ENCODE measurements at regions not wholly inside any gene's neighbourhood (a gene's known extent, or its start where the extent isn't known, plus 50 kb on each side); places are given as distances from the start of the nearest gene placed in this dataset.

DNA sequence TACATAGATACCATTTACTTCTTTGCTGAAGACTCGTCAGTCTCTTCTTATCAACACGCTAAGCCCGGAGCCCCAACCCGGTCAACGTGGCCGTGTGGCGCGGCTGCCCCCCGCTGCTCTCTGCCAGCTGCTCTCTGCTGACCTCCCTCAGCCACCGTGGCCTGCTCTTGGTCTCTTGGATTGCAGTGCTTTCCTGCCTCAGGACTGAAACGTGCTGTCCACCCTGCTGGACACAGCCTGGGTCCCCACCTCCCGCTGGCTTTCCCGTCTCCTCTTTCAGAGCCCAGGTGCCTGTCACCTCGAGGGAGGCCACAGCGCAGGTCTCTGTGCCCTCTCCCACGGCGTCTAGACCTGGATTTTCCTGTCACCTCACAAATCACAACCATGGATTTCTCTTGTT, 388.1 kb upstream of the B3GAT1 start:
- no peak overlapping the region for H3K4me3 ChIP-seq (ENCODE audit: low read depth, low read length)
- H3K36me3 ChIP-seq (ENCODE audit: control insufficient read depth, insufficient read depth, low read length), result no peaks in the 10 kb centered on the region
- POLR2A ChIA-PET, result no interaction called here
- DNase-seq (ENCODE audit: low read depth), result no peak
- CTCF ChIA-PET, result no interaction called here
- no peaks in the 10 kb centered on the region for H3K27me3 ChIP-seq (ENCODE audit: control insufficient read depth, insufficient read depth, low read length)
- TF ChIP-seq, protein P1, sequence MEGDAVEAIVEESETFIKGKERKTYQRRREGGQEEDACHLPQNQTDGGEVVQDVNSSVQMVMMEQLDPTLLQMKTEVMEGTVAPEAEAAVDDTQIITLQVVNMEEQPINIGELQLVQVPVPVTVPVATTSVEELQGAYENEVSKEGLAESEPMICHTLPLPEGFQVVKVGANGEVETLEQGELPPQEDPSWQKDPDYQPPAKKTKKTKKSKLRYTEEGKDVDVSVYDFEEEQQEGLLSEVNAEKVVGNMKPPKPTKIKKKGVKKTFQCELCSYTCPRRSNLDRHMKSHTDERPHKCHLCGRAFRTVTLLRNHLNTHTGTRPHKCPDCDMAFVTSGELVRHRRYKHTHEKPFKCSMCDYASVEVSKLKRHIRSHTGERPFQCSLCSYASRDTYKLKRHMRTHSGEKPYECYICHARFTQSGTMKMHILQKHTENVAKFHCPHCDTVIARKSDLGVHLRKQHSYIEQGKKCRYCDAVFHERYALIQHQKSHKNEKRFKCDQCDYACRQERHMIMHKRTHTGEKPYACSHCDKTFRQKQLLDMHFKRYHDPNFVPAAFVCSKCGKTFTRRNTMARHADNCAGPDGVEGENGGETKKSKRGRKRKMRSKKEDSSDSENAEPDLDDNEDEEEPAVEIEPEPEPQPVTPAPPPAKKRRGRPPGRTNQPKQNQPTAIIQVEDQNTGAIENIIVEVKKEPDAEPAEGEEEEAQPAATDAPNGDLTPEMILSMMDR (IDR thresholded peaks at IDR 0.05; ENCODE audit: insufficient read depth, low read depth, low read length), result no peak

DNA sequence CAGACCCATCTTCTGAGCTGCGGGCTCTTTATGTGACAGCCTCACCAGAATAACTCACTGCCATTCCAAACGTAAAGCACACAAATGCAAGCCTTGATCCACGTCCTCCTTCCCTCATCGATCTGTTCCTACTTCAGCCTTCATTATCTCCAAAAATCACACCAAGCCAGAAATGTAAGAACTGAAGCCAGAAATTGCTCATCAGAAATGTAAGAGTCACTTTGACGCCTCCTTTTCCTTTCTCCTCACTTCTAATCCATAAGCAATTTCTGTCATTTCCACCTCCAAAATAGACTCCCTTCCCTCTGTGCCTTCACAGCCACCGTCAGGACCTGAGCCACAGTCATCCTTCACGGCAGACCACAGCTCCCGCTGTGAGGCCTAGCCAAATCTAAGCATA, 387.3 kb upstream of the B3GAT1 start:
- TF ChIP-seq, protein P1 (IDR thresholded peaks at IDR 0.05; ENCODE audit: insufficient read depth, low read depth, low read length), result no peak
- no peak for DNase-seq (ENCODE audit: low read depth)
- Histone ChIP-seq H3K36me3 (ENCODE audit: control insufficient read depth, insufficient read depth, low read length) (no peaks in the 10 kb centered on the region), H3K4me3 (ENCODE audit: low read depth, low read length) (no peak overlapping the region), H3K27me3 (ENCODE audit: control insufficient read depth, insufficient read depth, low read length) (no peaks in the 10 kb centered on the region)
- ChIA-PET CTCF (no interaction called here), POLR2A (no interaction called here)

DNA sequence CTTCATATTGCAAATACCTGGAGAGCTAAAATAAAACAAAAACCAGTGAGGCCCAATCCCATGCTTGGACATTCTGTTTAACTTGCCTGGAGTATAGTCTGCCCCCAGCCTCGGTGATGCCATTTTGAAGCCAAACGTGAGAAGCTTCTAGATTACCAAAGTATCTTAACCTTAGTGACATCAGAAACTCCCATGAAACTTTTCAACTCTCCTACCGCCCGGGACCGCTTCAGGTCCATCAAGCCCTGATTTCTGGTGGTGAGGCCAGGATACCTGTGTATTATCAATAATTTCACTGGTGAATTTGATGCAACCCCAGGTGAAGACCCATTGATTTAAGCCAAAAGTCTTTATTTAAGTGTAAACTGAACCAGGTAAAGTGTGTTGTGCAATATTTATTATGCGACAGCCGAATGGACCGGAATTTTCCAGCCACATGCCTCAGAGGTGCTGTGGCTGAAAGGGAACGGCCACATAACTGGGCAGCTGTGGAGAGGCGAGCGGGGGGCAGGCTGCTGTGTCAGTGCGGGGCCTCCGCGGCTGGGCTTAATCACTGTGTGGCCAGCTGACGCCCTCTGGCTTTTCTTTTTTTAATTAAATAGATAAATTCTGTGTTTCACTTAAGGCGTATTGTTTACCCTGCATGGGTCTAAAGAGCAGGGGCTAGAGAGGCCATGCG, 385.5 kb upstream of the B3GAT1 start:
- ChIA-PET POLR2A (no interaction called here), CTCF (no interaction called here)
- Histone ChIP-seq H3K27me3 (ENCODE audit: control insufficient read depth, insufficient read depth, low read length) (no peaks in the 10 kb centered on the region), H3K4me3 (ENCODE audit: low read depth, low read length) (no peak overlapping the region), H3K36me3 (ENCODE audit: control insufficient read depth, insufficient read depth, low read length) (no peaks in the 10 kb centered on the region)
- TF ChIP-seq, protein P1 (IDR thresholded peaks at IDR 0.05; ENCODE audit: insufficient read depth, low read depth, low read length), result no peak
- DNase-seq (ENCODE audit: low read depth), result no peak

DNA sequence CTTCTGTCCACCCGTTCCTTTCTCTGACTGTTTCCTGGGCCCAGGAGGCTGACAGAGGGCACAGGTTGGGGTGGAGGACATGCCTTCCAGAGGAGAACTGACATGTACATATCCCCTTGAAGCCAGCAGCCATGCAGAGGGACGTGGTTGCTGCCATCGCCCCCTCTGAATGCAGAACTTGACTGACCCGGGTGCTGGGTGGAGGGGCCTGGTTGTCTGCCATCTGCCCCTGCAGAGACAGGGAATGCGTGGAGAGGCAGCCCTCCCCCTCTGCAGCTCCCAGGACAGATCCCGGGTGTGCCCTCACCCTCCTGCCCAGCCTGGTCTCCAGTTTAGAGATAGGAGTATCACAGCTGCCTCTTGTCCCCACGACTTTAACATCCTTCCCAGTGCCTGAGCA, 383.0 kb upstream of the B3GAT1 start:
- Histone ChIP-seq H3K4me3 (ENCODE audit: low read depth, low read length) (no peak overlapping the region), H3K27me3 (ENCODE audit: control insufficient read depth, insufficient read depth, low read length) (no peaks in the 10 kb centered on the region), H3K36me3 (ENCODE audit: control insufficient read depth, insufficient read depth, low read length) (no peaks in the 10 kb centered on the region)
- ChIA-PET POLR2A (no interaction called here), CTCF (no interaction called here)
- TF ChIP-seq, protein P1 (IDR thresholded peaks at IDR 0.05; ENCODE audit: insufficient read depth, low read depth, low read length), result no peak
- DNase-seq (ENCODE audit: low read depth), result no peak

DNA sequence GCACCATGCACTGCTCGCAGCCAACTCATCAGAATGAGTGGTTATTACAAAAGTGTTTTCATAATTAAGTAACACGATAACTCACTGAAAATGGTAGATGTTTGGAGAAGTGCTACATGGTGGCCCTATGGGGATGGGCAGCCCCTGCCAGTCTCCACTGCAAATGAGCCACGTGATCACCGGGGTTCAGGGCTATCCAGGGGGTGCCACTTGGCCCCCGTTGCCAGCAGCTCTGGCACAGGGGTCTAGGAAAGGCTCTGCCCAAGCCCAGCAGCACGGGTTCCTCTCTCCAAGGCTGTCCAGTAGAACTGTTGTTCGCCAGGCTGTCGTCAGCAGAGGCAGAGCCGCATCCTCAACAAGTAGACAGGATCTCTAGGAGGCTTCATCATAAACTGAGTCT, 382.1 kb upstream of the B3GAT1 start:
- POLR2A ChIA-PET, result no interaction called here
- Histone ChIP-seq H3K4me3 (ENCODE audit: low read depth, low read length) (no peak overlapping the region), H3K36me3 (ENCODE audit: control insufficient read depth, insufficient read depth, low read length) (no peaks in the 10 kb centered on the region), H3K27me3 (ENCODE audit: control insufficient read depth, insufficient read depth, low read length) (no peaks in the 10 kb centered on the region)
- CTCF ChIA-PET, result interaction anchor here (0.9 kb wide), 1 partner anchor 10 kb away, joined by 3 read pairs; no protein-coding TSS in a partner anchor
- TF ChIP-seq, protein P1 (IDR thresholded peaks at IDR 0.05; ENCODE audit: insufficient read depth, low read depth, low read length), result no peak
- no peak for DNase-seq (ENCODE audit: low read depth)

All from BJ (cell line).